Inflammatory macrophage treated with lipopolysaccharide for 1 hour (primary cell): ENCODE measurements at regions not wholly inside any gene's neighbourhood (a gene's known extent, or its start where the extent isn't known, plus 50 kb on each side); places are given as distances from the start of the nearest gene placed in this dataset.

ENCODE experiments used
- DNase-seq, 2 donors: peaks; one replicate each; pipeline ENCODE4 v3.0.0-alpha.2; 2020 to 2022

DNA sequence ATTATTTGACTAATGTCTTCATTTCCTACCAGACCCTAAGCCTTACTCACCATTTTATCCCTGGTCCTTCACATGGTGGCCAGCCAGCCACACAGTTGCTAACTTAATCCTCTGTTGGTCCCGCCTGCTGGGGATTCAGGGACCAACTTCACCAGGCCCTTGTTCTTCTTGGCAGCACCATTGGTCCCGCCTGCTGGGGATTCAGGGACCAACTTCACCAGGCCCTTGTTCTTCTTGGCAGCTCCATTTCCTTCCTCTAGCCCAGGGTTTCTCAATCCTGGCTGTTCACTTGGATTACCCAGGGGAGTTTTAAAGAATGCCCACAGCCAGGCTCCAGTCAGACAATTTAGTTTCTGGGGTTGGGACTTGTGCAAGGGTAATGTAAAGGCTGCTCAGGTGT, 233.1 kb upstream of the CSF3R start:
- no peak for DNase-seq

DNA sequence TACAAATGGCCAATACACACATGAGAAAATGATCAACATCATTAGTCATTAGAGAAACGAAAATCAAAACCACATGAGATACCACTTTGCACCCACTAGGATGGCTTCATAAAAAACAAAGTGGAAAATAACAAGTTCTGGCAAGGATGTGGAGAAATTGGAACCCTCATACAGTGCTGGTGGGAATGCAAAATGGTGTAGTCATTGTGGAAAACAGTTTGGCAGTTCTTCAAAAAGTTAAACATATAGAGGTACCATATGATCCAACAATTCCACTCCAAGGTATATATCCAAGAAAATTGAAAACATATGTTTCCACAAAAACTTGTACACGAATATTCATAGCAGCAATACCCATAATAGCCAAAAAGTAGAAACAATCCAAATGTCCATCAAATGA, 231.6 kb upstream of the CSF3R start:
- no peak for DNase-seq

DNA sequence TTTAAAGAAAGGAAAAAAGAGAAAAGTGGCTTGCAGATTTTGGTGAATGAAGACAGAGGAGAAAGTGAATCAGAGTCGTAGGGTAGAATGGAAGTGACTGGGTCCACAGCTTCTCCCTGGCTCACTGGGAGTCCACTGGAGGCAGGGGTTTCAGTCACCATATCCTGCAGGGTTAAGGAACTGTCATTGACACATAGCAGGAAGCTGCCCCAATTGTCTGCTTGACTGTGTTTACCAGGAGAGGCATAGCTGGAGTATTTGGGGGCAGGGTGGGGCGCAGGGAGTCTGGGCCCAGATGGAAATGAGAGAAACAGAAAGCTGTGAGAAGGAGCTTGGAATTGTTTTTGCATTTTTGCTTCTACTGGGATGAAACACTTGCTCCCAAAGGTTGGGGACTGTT, 228.8 kb upstream of the CSF3R start:
- DNase-seq: no peak

DNA sequence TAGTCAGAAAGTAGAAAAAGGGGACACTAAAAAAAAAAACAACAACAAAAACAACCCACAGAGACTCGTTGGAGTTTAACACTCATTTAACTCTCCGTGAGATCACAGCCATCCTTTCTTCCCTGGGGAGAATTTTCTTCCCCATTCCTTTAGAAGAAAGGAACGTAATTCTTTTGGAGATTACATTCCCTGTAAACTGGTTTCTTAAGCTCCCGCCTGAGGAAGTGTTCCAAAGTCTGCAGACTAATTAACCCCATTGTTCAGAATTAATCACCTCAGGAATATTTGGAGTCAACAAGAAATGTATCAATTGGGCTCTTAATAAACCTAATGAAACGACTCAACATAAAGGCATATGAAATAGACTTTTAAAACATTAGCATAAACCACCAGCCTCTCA, 228.2 kb upstream of the CSF3R start:
- DNase-seq: no peak

DNA sequence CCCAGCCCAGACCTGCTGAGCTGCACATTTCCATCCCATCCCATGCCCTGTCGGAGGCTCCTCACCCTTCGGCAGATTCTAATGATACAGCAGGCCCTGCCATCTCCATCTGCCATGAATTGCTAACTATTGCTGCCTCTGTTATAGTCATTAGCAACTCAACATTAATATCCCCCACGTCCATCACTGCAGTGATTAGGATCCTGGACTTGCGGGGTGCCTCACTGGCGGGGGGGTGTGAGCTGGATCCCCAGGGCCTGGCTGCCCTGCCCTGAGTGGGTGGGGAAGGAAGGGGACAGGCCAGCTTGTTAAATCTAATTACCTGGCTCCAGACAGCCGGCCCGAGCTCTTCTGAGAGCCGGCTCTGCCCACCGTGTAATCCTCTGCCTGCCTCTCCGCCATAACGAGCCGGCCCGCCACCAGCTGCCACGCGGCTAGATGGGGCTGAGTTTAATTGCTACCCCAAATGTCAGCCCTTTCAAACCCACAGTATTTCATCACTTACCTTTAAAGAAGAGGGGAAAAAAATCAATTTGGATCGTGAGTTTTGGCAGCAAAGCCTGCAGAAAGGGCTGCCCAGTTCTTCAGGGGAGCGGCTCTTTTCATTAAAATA, 227.3 kb upstream of the CSF3R start:
- DNase-seq: no peak

DNA sequence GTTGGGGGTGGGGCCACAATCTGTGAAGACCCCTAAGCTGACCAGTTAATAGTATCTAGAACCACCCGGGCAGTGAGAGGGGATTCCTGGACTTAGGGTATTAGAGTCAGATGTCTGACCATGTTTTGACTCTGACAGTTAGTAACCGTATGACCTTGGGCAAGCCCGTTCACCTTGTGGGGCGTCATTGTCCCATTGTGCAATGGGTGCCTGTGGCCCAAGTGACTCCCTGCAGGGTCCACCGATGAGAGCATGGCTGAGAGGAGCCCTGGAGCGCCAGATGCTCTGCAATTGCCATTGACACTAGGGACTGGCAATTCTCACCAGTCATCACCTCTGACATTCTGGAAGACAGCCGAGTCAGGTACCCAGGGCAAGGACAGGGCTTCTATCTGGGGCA, 225.9 kb upstream of the CSF3R start:
- no peak for DNase-seq

DNA sequence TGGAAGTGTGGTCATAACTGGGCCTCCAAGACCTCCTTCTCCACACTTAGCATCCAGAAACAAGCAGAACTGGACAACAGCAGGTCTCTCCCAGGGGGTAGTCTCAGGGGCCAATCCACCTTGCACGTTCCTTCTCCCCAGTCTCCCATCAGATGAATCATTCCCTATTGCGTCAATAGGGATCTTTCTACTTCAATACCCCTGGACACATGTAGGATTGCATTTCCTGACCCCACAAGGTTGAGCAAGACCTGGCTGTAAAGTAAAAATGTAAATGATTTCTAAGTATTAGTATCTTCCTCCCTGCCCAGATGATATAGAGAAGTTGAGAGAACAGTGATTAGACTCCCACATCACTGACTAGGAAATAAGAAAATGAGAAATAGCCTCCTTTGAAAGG, 224.5 kb upstream of the CSF3R start:
- peak; percentile 35 to 42 for DNase-seq

DNA sequence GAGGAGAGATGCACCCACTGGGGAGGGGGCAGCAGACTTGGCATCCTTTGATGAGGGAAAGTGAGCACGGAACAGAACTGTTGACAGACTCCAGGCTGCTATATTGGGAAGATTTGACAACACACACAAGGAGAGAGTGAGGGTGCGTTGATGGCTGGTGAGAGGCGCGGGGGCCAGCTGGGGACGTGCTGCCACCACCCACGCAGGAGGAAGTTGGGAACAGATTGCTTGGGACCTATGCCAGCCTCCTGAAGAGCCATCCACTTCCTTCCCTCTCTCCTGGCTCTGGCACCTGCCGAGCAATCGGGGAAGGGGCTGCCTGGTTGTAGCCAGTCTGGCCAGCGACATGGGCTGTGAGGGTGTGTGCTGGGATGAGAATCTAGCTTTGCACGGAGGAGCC, 223.7 kb upstream of the CSF3R start:
- peak in 1 of 2 donors; percentile 2 for DNase-seq

DNA sequence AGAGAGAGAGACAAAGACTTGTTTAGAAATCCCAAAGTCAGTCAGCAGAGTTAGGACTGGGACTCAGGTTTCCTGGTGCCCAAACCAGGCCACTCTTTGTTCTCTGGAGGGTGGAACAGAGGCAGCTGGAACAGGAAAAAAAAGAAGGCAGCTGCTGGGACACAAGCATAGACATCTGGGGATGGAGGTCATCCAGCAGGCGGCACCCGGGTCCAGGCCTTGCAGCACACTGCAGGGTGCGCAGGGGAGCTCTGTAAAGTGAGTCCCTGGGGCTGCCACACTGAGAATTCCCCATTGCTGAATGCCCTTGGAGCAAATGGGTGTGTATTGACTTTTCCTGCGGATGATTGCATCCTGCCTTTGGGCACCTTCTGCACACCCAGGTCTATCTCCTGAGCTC, 222.9 kb upstream of the CSF3R start:
- DNase-seq: no peak

DNA sequence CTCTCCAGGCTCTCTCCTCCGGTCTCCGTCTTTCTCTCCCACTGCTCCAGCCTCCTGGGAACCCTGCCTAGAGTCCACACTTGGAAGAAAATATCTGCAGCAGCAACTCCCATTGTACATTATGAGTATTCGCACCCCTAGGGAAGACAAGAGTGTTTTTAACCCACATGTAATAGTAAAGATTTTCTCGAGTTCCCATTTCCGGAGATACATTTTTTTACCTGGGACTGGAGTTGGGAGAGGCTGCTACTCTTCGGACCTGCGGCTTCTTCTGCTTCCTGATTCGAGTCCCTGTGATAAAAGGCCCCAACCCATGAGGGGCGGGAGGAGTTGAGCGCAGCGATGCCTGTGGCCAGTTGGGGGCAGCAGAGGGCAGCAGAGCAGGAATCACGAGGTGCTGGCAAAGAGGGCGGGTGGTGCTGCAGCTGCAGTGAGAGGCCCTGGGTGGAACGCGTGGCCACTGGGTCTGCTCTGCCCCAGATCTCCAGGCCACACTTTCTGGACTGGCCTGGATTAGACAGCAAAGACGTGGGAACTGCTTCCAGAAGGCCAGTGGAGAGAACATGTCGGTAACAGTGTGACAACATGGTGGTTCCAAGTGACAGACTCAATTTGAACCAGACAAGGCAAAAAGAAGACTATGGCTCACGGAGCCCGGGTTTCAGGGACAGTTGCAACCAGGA, 221.0 kb upstream of the CSF3R start:
- peak; percentile 56 to 88 for DNase-seq

DNA sequence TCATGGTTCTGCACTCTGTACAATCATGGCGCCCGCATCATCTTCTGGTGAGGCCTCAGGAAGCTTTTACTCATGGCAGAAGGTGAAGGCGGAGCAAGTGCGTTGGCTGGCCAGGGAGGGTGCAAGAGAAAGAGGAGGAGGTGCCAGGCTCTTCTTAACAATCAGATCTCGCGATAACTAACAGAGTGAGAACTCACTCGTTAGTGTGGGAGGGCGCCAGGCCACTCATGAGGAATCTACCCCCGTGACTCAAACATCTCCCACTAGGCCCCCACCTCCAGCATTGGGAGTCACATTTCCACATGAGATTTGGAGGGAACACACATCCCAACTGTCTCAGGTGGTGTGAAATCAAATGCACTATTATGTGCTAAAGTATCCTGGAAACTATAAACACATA, 220.2 kb upstream of the CSF3R start:
- no peak for DNase-seq

DNA sequence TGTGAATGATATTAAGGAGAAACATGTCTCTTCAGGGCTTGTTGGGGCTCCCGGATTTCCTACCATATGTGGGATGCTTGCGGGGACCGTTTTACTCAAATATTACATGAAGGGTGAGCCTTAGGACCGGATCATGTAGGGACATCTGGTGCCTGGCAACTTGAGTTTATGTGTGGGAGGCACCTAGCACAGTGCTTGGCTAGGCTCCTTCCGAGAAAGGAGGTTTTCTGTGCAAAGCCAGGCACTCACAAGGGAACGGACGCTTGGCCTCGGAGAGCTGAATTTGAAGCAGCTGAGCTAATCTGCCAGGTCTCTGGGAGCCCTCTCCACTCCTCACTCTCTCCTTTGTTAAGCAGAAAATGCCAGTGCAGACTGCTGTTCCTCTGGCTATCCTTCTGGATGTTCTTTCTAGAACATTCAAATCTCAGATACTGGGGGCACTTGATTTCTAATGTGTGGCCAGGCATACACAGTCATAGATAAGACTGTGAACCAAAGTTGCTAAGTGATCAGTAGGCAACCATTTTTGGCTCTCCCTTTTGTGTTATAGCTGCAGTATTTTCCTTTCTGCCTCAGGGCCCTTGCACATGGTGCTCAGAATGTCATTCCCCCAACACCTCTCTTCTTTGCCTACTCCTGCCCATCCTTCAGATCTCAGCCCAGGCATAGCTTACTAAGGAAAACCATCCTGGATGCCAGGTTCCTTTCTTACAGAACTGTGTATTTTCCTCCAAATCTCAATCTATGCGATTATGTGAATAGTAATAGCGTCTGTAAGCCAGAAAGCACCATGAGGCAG, 216.6 kb upstream of the CSF3R start:
- no peak for DNase-seq

DNA sequence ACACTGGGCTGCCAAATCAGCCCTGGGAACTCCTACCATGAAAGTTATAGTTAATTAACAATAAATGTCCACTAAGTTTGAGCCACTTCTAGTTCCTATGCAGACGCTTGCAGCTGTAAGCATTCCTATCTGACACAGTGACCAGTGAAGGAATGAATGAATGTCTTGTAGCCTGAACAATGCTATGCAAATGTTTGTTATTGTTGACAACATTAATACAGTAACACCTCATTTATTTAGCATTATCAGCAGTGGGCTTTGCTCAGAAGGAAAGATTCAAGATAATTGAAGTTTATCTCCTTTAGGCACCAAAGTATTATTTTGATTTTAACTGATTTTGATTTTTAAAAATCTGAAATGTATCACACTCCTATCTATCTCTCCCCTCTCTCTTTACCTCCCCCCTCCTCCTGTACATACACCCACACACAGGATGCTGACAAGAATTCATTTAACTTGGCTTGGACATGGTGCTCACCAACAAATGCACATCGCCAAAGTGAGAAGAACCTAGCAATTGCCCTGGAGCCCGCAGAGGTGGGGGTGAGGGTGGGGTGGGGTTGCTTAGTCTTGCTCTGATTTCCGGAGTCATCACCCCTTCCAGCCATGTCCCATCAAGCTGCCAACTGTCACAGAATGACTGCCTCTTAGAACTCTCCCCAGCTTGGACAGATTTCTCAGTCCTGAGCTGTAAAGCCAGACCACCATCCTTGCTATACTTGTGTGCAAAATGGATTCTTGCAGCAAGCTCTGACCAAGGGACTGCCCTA, 215.3 kb upstream of the CSF3R start:
- DNase-seq: no peak

DNA sequence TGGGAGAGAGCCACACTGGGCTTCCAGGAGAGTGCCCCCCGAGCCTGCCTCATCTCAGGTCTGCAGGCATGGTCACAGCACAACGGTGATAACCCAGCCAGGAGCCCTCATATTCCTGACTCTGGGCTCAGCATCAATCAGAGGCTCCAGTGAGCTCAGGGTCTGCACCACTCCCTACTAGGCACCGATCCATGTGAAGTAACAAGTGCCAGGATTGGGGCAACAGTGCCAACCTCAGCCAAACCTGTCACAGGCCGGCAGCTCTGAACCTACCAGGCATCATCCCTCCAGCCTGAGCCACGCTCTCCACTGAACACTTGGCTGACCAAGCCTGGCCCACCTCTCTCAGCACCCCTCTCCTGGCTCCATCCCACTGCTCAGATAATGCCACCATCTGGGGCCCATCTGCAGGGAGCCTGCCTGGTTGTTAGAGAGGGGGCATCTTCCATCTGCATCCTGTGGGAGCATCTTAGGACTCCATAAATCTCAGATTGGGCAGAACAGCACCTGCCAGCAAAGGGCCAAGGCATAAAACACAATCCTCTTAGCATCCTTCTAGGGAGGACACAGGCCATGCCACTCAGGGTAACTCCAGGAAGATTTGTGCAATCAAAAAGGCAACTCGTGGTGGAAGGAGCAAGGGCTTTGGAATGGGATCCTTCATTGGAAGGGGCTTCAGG, 213.7 kb upstream of the CSF3R start:
- no peak for DNase-seq

DNA sequence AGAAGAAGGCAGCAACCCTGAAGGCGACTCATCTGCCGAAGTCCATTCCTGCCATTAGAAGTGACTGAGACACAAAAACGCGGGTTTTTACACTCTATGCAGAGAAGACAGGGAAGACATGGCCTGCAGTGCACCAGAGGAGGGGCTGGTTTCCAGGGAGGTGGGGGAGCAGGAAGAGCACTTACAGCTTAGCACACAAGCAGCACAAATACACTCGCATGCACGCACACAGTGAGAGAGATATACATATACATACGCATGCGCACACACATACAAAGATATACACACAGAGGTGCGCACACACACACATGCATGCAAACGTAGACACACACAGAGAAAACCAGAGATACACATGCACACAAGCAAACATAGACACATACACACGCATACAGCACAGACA, 210.9 kb upstream of the CSF3R start:
- no peak for DNase-seq

DNA sequence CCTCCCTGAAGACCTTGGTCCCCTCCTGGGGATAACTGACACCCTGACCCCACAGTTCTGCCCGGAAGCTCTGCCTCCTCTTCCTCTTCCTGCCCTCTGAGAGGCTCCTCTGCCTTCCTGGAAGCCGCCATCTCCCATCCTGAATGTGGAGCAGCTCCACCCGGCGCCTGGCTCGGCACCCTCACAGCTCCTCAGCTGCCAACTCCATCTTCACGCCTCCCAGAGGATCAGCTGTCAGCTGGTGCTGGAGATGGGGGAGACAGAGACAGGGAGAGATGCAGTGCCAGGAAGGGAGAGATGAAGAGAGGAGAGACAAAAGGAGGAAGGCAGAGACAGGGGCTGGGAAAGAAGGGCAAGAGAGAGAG, 210.4 kb upstream of the CSF3R start:
- no peak for DNase-seq

DNA sequence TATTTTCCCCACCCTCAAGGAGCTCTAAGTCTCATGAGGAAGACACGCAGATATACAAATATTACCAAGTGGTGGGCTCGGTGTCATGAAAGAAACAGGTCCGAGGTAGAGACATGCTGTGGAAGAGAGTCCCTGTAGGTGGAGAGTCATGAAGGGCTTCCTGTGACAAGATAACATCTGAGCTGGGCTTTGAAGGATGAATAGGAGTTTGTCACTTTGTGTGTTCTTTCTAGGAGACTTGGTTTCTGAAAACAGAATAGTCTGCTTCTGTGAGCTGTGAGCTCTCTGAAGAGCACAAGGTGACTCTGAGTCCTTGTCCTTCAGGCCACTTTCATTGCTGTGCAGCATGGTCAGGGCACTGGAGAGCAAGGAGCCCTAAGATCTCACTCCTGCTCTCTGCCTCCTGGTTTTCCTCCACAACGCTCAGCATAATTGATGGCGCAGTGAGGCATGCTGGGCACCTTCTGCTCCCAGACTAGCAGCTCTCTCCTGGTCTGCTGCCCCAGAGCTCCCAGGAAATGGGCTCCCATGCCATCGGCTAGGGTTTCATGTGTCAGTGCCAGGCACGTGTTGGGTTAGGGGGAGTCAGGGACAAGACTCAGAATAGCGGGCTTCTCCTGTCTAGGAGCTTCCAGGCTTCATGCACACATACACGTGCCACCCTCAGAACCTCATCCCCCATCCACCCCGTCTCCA, 209.9 kb upstream of the CSF3R start:
- no peak for DNase-seq

DNA sequence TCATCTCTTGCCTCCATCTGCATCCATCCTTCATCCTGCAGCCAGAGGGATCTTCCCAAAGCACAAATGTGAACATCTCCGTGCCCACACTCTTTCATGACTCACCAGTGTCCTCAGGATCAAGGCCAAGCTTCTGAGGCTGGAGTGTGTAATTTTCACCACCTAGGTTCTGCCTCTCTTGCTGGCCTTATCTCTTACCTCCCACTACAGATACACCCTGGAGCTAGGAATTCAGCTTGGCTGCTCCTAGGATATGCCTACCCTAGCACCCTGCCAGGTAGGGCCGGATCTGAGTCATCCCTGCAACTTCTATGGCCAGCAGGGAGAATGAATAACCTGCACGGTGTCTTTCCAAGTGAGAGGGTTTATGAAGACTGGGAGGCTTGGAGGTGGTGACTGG, 208.7 kb upstream of the CSF3R start:
- no peak for DNase-seq

DNA sequence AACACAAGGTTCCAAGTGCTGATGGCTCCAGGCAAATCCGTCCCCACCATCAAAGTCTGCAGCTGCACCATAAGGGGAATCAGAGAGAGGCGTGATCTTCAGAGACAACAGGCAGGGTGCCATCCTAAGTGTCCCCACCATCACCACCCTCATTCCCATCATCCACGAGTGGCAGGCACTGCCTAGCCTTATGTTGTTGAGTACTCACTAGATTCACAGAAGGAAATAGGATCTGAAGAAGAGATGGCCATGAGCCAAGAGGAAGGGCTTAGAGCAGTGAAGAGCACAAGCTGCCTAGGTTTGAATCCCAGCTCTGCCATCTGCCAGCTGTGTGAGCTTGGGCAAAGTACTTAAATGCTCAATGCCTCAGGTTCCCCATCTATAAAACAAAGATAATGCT, 207.3 kb upstream of the CSF3R start:
- DNase-seq: no peak

DNA sequence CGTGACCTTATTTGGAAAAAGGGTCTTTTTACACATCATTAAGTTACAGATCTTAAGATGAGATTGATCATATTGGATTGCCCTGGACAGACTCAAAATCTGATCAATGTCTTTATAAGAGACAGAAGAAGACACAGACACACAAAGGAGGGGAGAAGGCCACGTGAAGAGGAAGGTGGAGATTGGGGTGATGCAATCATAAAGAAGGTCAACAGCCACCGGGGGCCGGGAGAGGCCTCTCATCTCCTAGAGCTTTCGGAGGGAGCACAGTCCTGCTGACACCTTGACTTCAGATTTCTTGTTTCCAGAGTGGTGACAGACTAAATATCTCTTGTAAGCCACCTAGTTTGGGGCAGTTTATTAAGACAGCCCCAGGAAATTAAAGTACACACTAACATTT, 204.6 kb upstream of the CSF3R start:
- no peak for DNase-seq

DNA sequence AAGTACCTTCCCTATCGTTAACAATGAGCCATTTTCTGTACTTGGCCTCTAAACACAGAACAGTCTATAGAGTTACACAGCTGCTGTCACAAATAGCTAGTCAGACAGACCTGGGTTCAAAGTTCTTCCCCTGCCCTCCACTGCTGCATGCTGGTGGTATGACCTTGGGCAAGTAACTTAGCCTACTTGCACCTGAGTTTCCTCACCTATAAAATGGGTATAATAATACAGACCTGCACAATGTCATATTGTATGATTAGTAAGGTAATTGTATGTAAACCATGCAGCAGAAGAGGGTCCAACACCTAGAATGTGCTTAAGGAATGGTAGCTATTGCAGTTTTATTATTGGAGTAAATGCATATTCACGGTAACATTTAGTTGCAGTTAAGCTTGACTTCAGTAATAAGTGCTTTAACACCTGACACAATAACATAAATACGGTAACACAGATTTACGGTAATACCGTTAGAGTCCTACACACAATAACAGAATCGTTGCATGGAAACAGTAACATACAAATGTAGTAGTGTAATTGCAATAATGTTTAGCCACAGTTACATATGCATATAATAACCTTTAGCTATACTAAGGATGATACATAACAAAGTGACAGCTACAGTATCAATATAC, 193.3 kb upstream of the CSF3R start:
- DNase-seq: no peak

DNA sequence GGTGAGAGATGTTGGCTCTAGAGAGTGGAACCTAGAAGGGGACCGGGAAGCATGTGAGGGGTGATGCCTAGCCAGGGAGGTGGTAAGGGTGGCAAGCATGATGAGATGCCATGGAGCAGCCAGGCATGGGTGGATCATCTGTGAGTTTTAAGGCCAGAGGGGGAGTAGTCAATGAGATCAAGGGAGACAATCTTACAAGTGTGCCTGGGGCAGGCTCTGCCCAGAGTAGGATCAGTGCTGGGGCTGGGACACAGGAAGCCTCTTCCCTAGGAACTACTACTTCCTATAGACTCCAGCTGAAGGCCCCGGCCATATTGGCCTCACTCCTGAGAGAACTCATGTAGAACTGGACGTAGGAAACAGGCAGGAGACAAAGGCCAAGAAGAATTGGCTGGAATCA, 192.4 kb upstream of the CSF3R start:
- no peak for DNase-seq
